Kidney tubule cell (primary cell): ENCODE measurements at regions not wholly inside any gene's neighbourhood (a gene's known extent, or its start where the extent isn't known, plus 50 kb on each side); places are given as distances from the start of the nearest gene placed in this dataset.

Experiments
- DNase-seq: peaks from one replicate; pipeline ENCODE4 v3.0.0-alpha.2; 2018; ENCODE audit warnings: low spot score

DNA sequence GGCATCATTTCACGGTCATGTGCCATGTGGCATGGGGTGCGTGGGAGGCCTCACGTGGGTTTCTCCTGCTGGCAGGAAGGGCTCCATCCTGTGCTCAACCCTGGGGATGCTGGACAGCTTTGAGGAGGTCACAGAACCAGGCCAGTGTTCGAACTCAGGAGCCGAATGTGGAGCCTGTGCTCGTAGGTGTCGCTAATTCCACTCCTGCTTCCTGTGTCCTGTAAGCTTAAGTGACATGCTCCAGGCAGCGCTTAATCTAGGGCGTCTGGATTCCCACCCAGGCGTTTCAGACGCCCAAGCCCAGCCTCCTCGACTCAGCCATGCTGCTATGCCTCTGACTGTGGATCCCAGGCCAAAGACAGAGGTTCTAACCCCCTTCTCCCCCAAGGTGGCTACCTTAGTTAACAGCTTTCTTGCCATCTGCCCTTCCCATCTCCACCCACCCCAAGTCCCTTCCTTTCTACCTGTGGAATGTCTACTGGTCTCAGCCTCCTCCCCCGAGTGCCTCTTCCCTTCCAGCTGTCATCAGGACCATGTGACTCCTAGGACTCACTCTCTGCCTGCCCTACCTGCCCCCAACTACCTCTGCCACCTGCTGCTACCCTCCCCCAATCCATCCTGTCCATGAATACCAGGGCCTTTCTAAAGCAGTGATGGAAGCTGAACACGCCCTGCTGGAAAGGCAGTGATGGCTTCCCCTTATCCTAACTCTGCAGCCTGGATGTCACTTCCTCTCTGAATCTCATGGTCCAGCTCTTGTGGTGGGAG lies 255.1 kb downstream of the CDH26 start:
- DNase-seq: no peak

DNA sequence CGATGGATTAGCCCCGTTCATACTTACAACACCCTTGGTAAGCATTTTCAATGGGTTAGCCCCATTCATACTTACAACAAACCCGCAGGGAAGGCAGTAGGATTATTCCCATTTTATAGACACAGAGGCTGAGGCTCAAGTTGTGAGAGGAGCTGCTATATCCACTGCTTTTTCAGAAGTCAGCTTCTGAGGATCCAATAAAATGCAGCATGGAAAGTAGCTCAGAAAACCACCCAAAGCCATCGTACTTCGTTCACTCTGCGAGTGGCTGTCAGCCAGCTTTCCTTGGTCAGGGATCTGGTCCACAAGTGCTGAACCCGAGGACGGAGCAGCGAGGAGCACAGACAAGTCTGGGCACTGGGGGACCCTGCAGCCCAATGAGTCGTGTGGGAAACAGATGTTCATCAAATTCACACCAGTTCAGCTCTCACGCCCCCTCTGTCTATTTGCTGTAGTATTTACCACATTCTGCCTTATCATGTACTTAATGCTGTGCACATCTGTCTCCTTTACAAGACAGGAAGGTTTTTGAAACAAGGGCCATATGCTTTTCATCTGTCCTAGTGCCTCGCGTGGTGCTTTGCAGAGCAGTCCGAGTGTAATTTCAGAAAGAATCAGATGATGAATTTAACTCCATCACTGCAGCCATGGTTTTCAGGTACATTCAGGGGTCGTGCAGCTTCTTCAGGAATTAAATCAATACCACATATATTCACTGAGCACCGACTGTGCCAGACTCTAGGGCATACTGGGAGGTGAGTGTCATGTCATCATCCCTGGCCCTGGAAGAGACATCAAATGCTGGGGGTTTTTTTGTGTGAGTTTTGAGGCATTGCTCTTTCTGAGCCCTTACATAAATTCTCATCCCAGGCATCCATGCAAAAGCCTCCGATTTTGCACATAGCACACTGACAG lies 256.9 kb downstream of the CDH26 start:
- DNase-seq: no peak

GRCh38 chr20:60215816-60216730 lies 257.9 kb downstream of the CDH26 start:
- DNase-seq: no peak

GRCh38 chr20:60219231-60219630 lies 261.0 kb downstream of the CDH26 start:
- no peak for DNase-seq

DNA sequence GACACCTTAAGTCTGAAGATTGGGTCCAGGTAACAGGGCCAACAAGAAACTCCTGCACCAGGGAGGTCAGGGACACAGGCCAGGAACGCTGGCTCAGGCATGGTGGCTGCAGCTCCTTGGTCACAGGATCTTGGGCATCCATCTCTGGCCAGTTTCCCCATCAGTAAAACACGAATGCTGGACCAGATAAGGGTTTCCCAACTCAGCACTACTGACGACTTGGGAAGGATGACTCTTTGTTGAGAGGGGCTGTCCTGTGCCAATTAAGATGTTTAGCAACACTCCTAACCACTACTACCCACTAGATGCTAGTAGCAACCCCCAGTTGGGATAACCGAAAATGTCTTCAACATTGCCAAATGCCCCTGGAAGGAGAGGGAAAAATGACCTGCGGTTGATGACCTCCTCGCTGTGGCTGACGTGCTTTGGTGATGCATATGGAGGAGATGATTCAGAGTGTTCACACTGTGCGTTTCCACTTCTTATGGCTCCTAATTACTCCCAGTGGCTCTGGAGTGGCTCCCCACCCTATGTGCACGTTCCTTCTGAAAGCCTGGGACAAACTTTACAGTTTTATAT lies 261.9 kb downstream of the CDH26 start:
- DNase-seq: no peak

GRCh38 chr20:60220706-60221105 lies 262.5 kb downstream of the CDH26 start:
- no peak for DNase-seq

GRCh38 chr20:60221593-60221992 lies 263.4 kb downstream of the CDH26 start:
- DNase-seq: no peak

DNA sequence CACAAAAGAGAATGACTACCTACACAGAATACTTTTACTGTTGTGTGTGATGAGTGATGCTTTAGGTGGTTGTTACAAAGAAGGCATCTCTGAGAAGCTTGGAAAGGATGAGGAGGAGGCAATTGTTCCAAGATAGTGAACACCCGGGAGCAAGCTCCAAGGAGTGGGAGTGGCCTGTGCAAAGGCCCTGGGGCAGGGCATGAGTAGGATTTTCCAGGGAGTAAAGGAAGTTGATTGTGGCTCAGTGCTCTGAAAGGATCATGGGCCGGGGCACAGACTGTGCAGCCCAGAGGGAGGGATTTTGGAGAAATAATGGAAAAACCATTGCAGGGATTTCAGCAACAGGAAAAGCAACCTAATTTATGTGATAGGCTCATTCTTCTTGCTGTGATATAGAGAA lies 264.3 kb downstream of the CDH26 start:
- DNase-seq: no peak

GRCh38 chr20:60223174-60223573 lies 265.0 kb downstream of the CDH26 start:
- DNase-seq: no peak

GRCh38 chr20:60224914-60225313 lies 266.7 kb downstream of the CDH26 start:
- peak; percentile 29 for DNase-seq

- DNase-seq: no peak
Observed at GRCh38 chr20:60228255-60228654, 270.0 kb downstream of the CDH26 start.

DNA sequence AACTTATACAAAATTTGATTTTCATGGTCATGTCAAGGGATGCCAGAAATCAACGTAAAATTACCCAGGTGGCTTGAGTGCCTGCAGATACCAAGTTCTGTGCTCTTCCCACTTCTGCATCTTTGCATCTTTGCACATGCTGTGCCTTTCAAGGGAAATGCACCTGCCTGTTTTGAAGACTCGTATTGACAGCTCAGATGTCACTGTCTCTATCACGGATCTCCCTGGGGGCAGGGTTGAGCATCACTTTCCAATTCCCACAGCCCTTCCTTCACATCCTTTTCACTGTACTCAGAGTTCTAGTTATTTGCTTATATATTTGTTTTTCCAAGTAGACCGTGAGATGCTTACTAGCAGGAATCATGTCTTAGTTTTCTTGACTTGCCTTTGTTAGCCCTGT lies 274.2 kb downstream of the CDH26 start:
- DNase-seq: no peak

GRCh38 chr20:60233018-60233630 lies 274.9 kb downstream of the CDH26 start:
- peak; percentile 10 for DNase-seq

GRCh38 chr20:60236613-60237012 lies 278.4 kb downstream of the CDH26 start:
- no peak for DNase-seq

DNA sequence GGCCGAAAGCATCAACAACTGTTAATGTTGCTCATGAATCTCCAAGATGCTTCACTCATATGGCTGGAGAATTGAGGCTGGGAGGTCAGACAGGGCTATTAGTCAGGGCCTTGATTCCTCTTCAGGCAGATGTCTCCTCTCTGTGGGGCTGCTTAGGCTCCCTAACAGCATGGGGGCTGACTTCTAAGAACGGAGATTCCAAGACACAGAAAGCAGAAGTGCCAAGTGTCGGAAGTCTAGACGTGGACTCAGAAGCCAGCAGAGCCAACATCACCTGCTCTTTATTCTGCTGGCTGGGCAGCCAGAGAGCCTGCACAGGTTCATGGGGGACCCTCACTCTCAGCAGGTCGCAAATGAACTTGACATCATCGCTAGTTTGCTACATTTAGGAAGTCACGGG lies 279.8 kb downstream of the CDH26 start:
- DNase-seq: no peak

DNA sequence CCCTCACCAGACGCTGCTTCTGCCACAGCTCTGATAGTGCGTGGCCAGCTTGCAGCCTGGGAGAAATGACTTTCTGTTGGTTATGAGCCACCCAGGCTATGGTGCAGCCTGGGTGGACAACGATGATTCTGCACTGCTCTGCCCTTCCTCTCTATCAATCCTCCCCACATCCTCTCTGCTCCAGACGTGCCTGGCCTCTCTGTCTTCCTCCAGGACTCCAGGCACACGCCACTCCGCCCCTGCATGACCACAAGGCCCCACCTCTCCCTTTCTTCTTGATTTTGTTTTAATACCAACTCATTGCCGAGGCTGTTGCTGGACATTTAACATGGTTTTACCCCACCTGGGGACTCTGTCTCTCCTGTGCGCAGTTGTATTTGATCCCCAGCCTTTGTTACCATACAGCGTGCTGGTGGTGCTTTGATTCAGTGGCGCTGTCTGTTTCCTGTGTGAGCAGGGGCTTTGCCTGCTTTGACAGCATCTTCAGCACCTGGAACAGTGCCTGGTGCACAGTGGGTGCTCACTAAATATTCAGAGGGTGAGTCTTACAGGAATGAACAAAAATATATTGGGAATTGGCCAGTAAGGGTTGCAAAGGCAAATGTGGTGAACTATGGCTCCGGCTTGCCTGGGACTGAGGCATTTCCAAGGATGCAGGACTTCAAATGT lies 280.9 kb downstream of the CDH26 start:
- DNase-seq: no peak

- DNase-seq: no peak
Observed at GRCh38 chr20:60239956-60240355, 281.7 kb downstream of the CDH26 start.

DNA sequence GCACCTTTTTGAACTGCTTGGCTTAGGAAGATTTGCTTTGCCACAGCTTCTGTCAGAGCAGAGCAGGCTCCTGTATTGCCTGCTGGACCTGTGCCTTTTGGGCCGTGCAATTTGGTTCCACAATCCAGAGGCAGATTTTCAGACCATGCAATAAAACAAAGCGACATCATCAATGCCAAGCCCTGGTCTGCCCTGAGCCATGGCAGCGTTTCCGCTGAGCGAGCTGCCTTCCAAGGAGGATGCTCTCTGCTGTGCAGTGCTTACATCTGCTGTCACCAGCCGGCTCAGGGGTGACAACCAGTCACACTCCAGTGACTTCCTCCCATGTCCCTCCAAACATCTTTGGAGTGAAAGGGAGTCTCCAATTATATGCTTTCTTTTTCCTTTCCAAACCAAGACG lies 282.2 kb downstream of the CDH26 start:
- no peak for DNase-seq

- no peak for DNase-seq
Observed at GRCh38 chr20:60240986-60241385, 282.8 kb downstream of the CDH26 start.

DNA sequence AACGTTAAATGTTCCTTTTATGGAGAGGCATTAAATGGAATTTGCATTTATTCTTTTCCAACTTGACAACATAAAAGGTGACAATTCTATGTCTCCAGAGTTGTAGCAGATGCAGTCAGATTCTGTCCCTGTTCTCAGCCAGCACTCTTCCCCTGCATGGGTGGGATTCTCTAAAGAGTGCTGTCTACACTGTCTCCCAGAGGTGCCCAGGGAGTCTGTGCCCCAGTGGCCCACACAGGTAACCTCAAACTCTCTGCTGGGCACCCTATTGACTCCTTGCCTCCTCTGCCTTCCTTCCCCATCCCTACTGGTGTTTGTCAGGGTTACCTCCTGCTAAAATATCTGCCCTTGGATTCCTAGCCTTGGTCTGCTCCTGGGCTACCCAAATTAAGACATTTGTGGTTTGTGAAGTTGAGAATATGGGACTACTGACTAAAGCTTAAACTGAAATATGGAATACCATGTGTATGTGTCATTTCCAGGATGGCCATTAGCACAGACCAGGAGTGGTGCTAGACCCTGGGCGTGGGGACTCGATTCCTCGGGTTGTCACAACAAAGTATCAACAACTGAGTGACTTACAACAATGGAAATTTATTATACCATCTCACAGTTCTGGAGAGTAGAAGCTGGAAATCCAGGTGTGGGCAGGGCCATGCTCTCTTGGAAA lies 284.7 kb downstream of the CDH26 start:
- DNase-seq: peak; percentile 66
